ENCODE measurements at regions not wholly inside any gene's neighbourhood (a gene's known extent, or its start where the extent isn't known, plus 50 kb on each side); places are given as distances from the start of the nearest gene placed in this dataset.

GRCh38 chr2:204432196-204432595, 113.1 kb upstream of the PARD3B start:
- TF ChIP-seq POLR2A (IDR thresholded peaks at IDR 0.05): no peak
- TF ChIP-seq, protein P1, sequence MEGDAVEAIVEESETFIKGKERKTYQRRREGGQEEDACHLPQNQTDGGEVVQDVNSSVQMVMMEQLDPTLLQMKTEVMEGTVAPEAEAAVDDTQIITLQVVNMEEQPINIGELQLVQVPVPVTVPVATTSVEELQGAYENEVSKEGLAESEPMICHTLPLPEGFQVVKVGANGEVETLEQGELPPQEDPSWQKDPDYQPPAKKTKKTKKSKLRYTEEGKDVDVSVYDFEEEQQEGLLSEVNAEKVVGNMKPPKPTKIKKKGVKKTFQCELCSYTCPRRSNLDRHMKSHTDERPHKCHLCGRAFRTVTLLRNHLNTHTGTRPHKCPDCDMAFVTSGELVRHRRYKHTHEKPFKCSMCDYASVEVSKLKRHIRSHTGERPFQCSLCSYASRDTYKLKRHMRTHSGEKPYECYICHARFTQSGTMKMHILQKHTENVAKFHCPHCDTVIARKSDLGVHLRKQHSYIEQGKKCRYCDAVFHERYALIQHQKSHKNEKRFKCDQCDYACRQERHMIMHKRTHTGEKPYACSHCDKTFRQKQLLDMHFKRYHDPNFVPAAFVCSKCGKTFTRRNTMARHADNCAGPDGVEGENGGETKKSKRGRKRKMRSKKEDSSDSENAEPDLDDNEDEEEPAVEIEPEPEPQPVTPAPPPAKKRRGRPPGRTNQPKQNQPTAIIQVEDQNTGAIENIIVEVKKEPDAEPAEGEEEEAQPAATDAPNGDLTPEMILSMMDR (IDR thresholded peaks at IDR 0.05): no peak
